PFSK-1 (cell line): ENCODE measurements at regions not wholly inside any gene's neighbourhood (a gene's known extent, or its start where the extent isn't known, plus 50 kb on each side); places are given as distances from the start of the nearest gene placed in this dataset.

Experiments used
- FOXP2 ChIP-seq: optimal IDR thresholded peaks from 2 replicates; pipeline ENCODE3; 2011; ENCODE audit warnings: borderline replicate concordance, control low read depth, inconsistent platforms; ENCODE audit not compliant: insufficient read depth; ENCODE audit errors: extremely low read length, extremely low read depth
- POLR2AphosphoS5 ChIP-seq: IDR thresholded peaks from 2 replicates; pipeline ENCODE4 v1.6.1; 2012; ENCODE audit warnings: low read depth, mild to moderate bottlenecking, control low read depth, low read length, moderate library complexity
- REST ChIP-seq, 2 experiments: IDR thresholded peaks; 2 replicates each; pipeline versions ENCODE4 v1.6.1 to v1.8.0; 2011 to 2012; ENCODE audit warnings: low read depth in 2 of 2, low read length in 2 of 2, control low read depth in 1 of 2, inconsistent platforms in 1 of 2, mild to moderate bottlenecking in 1 of 2, moderate library complexity in 1 of 2; ENCODE audit not compliant: insufficient read depth in 1 of 2
- SIN3A ChIP-seq: IDR thresholded peaks from 2 replicates; pipeline ENCODE4 v1.6.1; 2012; ENCODE audit warnings: mild to moderate bottlenecking, low read length, moderate library complexity, borderline replicate concordance; ENCODE audit not compliant: insufficient read depth
- TAF1 ChIP-seq: IDR thresholded peaks from 2 replicates; pipeline ENCODE4 v1.6.1; 2012; ENCODE audit warnings: low read length, control low read depth, borderline replicate concordance; ENCODE audit not compliant: insufficient read depth

GRCh38 chr4:181702864-181703495 is 540.2 kb upstream of the TENM3 start:
- TF ChIP-seq POLR2AphosphoS5 (no peak), SIN3A (no peak), FOXP2 (no peak), REST (IDR thresholded peaks at IDR 0.05; ENCODE audit: insufficient read depth in 1 of 2, low read depth in 2 of 2, low read length in 2 of 2) (no peak), TAF1 (no peak)

GRCh38 chr4:181710143-181710542 is 533.1 kb upstream of the TENM3 start:
- TF ChIP-seq REST (IDR thresholded peaks at IDR 0.05; ENCODE audit: insufficient read depth in 1 of 2, low read depth in 2 of 2, low read length in 2 of 2) (no peak), FOXP2 (no peak), TAF1 (no peak)

- no peak for TF ChIP-seq TAF1
- no peak for TF ChIP-seq SIN3A
- no peak for TF ChIP-seq POLR2AphosphoS5
- TF ChIP-seq REST (IDR thresholded peaks at IDR 0.05; ENCODE audit: insufficient read depth in 1 of 2, low read depth in 2 of 2, low read length in 2 of 2): no peak
- no peak for TF ChIP-seq FOXP2
Measured at GRCh38 chr4:181711387-181711786, 531.8 kb upstream of the TENM3 start.

GRCh38 chr4:181728305-181728966 is 514.8 kb upstream of the TENM3 start:
- no peak for TF ChIP-seq POLR2AphosphoS5
- TF ChIP-seq TAF1: no peak
- TF ChIP-seq REST (IDR thresholded peaks at IDR 0.05; ENCODE audit: insufficient read depth in 1 of 2, low read depth in 2 of 2, low read length in 2 of 2): no peak
- no peak for TF ChIP-seq SIN3A
- TF ChIP-seq FOXP2: no peak
